ENCODE measurements at regions not wholly inside any gene's neighbourhood (a gene's known extent, or its start where the extent isn't known, plus 50 kb on each side); places are given as distances from the start of the nearest gene placed in this dataset.

- Mint-ChIP-seq H3K36me3 (ENCODE audit: insufficient read depth in 1 of 3, low read depth in 3 of 3) (peaks cover 0 to 5% (median 3%) of the 10 kb centered on the region in 3 experiments; a peak in 5 of 7 replicates), H3K4me3 (no peak overlapping the region), H3K27me3 (ENCODE audit: low read depth) (no peaks in the 10 kb centered on the region), H3K4me1 (peaks cover 11 to 16% of the 10 kb centered on the region in 2 experiments), H3K27ac (no peak overlapping the region), H3K9me3 (peaks cover 2 to 3% of the 10 kb centered on the region in 2 experiments; a peak in 3 of 5 replicates)
- no peak overlapping the region for H4K8ac ChIP-seq (replicated peaks; ENCODE audit: insufficient read length, low read depth, low read length)
- no peak overlapping the region for H3K56ac ChIP-seq (ENCODE audit: insufficient read length, low read depth, low read length)
- no peaks in the 10 kb centered on the region for H3K23me2 ChIP-seq (ENCODE audit: insufficient read length, low read depth, low read length, poor library complexity, severe bottlenecking)
- H3K27me3 ChIP-seq (ENCODE audit: insufficient read depth, low read length) = no peaks in the 10 kb centered on the region
- no peak overlapping the region for H2BK20ac ChIP-seq (ENCODE audit: low read depth, low read length, poor library complexity, severe bottlenecking)
- H4K5ac ChIP-seq (ENCODE audit: insufficient read length, low read depth, low read length) = no peak overlapping the region
- no peak overlapping the region for H3T11ph ChIP-seq (ENCODE audit: low read length)
- no peaks in the 10 kb centered on the region for H3K79me1 ChIP-seq (ENCODE audit: insufficient read depth, low read depth, low read length, poor library complexity, severe bottlenecking)
- no peak overlapping the region for H3K4ac ChIP-seq (ENCODE audit: low read depth, low read length)
- no peak overlapping the region for H2AFZ ChIP-seq (ENCODE audit: low read length)
- no peak overlapping the region for H2BK120ac ChIP-seq (ENCODE audit: low read depth, low read length, poor library complexity, severe bottlenecking)
- no peak overlapping the region for H3K9ac ChIP-seq (ENCODE audit: extremely low read depth, insufficient read length, low read length)
- H3K4me2 ChIP-seq (ENCODE audit: insufficient read depth, insufficient read length, low read length) = no peak overlapping the region
- H3K14ac ChIP-seq (ENCODE audit: insufficient read depth, low read length) = no peak overlapping the region
- H3K9me3 ChIP-seq (ENCODE audit: control insufficient read depth, low read depth, low read length) = no peaks in the 10 kb centered on the region
- no peak overlapping the region for H2BK15ac ChIP-seq (ENCODE audit: low read depth, low read length)
- H4K20me1 ChIP-seq (ENCODE audit: control insufficient read depth, insufficient read depth, insufficient read length) = no peaks in the 10 kb centered on the region
- no peak overlapping the region for H2BK12ac ChIP-seq (ENCODE audit: insufficient read length, low read depth, low read length)
- H3K23ac ChIP-seq (ENCODE audit: insufficient read length, low read depth, low read length) = no peak overlapping the region
- no peak overlapping the region for H2AK5ac ChIP-seq (ENCODE audit: insufficient read length, low read length)
- H3K79me2 ChIP-seq (ENCODE audit: insufficient read depth, low read length) = no peaks in the 10 kb centered on the region
- H4K91ac ChIP-seq (ENCODE audit: insufficient read length, low read depth, low read length) = no peak overlapping the region
- H3K4me1 ChIP-seq (ENCODE audit: insufficient read depth, low read length) = peaks cover 3% of the 10 kb centered on the region; the same call in 1 of the 2 replicates
- no peak for DNase-seq
- no peak for TF ChIP-seq CTCF (conservative IDR thresholded peaks at IDR 0.05)
- no peak overlapping the region for H2BK5ac ChIP-seq (ENCODE audit: insufficient read length, low read length)
- no peak overlapping the region for H3K18ac ChIP-seq (ENCODE audit: insufficient read length, low read depth, low read length)
- H3K27ac ChIP-seq (ENCODE audit: insufficient read length, low read depth, low read length) = no peak overlapping the region
These were observed 63.5 kb downstream of the TANC2 start for GRCh38 chr17:63029541-63029940.
